AG08395 (cell line): ENCODE measurements at regions not wholly inside any gene's neighbourhood (a gene's known extent, or its start where the extent isn't known, plus 50 kb on each side); places are given as distances from the start of the nearest gene placed in this dataset.

Experiments
- DNase-seq: peaks from one replicate; pipeline ENCODE4 v3.0.0; 2012; ENCODE audit warnings: mixed read lengths, low spot score

DNA sequence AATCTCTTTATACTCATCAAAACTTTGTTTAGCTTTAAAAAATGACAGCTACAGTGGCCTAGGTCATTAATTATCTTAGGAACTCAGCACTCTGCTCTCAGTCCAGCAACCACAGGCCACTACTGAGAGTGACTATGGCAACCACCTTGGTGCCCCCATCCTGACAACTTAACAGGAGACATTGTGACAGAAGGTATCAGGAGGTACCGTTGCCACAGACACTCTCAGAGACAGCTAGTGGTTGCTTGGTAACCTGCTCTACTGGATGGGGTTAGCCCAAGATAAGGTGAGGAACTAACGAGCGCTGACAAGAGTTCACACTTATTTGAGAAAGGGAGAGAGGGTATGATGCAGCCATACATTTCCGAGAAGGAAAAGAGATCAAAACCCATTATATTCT lies 76.1 kb upstream of the TFAP2D start:
- DNase-seq = no peak

DNA sequence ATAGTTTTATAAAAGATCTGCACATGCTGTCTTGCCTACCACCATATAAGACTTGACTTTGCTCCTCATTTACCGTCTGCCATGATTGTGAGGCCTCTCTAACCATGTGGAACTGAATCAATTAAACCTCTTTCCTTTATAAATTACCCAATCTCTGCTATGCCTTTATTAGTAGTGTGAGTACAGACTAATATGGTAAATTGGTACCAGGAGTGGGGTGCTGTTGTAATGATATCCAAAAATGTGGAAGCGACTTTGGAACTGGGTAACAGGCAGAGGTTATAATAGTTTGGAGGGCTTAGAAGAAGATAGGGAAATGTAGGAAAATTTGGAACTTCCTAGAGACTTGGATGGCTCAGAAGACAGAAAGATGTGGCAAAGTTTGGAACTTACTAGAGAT lies 64.2 kb upstream of the TFAP2D start:
- DNase-seq = no peak

DNA sequence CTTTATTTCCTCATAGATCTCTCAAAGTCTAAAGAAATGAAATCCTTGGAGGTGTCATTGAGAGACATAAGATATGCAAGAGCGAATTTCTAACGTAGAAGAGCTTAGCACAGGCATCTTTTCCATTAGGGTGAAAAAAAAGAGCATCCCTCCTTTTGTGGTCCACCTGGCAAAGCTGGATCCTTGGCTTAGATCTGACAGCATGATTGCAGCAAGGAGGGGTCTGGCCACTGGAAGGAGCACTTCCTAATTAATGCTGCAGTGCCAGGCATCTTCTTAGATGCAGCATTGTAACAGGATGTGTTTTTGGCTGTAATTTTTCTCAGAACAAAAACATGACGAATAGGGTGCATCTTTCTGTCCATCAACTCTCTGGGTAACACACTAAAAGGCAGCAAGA lies 60.1 kb upstream of the TFAP2D start:
- no peak for DNase-seq

GRCh38 chr6:50654155-50654554 lies 59.2 kb upstream of the TFAP2D start:
- no peak for DNase-seq

DNA sequence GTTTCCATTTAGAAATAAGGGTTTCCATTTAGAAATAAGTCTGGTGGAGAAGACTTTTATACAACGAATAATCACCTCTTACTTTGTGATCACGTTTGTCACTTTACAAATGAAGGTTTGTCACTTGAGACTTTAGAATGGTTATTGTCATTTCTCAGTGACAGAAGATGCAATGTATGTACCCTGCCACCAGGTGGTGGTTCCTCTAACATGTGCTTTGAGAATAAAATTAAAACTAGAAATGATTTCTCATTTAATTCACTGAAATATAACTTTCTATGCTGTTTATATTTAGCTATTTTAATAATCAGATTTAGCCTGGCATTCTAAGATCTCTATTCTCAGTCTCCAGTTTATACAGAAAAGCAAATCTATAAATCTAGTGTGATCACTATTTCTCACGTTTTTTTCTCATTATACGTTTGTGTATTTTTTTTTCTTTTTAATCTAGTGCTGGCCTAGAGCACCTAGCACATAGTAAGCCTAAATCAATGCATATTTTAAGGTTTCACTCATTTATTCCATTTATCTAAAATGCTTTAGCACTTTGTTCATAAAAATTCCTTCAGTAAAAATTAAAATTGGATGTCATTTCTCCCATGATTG lies 57.4 kb upstream of the TFAP2D start:
- DNase-seq = peak; percentile 4

GRCh38 chr6:50657513-50657912 lies 55.8 kb upstream of the TFAP2D start:
- DNase-seq = no peak

GRCh38 chr6:50658561-50658960 lies 54.8 kb upstream of the TFAP2D start:
- no peak for DNase-seq

DNA sequence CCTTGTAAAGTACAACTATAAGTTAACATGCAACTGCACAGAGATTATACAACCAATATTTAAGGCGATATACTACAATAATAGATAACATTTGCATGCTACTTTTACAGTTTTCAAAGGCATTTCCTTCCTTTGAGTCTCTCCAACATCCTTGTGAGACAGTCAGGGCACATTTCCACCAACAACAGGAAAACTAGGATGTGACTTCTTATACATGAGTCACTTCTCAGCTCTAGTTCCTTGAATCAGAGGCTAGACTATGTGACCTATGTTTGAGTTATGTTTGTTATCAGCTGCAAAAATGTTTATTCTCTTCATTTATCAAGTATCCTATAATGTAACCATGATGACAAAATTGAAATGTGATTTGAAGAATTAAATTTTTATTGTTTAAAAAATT lies 51.7 kb upstream of the TFAP2D start:
- DNase-seq = no peak
